ENCODE measurements at regions not wholly inside any gene's neighbourhood (a gene's known extent, or its start where the extent isn't known, plus 50 kb on each side); places are given as distances from the start of the nearest gene placed in this dataset.

DNA sequence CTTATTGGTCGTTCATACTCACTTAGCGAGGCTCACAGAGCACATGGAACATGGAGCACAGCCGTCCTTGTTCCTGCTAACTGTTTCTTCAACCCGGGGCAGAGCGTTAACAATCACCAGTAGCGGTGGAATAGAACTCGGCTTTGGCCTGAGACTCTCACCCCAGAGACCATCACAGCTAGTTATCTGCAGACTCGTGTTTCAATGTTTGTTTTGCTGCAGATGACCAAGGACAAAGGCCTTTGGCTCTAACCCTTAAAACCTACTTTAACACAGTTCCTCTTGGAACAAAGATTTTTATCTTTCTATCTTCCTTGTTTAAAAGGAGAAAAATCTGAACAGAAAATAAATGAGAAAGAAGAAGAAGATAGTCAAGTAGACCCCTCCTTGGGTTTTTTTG is 320.2 kb upstream of the UBE2E3 start:
- TF ChIP-seq, protein P1, sequence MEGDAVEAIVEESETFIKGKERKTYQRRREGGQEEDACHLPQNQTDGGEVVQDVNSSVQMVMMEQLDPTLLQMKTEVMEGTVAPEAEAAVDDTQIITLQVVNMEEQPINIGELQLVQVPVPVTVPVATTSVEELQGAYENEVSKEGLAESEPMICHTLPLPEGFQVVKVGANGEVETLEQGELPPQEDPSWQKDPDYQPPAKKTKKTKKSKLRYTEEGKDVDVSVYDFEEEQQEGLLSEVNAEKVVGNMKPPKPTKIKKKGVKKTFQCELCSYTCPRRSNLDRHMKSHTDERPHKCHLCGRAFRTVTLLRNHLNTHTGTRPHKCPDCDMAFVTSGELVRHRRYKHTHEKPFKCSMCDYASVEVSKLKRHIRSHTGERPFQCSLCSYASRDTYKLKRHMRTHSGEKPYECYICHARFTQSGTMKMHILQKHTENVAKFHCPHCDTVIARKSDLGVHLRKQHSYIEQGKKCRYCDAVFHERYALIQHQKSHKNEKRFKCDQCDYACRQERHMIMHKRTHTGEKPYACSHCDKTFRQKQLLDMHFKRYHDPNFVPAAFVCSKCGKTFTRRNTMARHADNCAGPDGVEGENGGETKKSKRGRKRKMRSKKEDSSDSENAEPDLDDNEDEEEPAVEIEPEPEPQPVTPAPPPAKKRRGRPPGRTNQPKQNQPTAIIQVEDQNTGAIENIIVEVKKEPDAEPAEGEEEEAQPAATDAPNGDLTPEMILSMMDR (IDR thresholded peaks at IDR 0.05; ENCODE audit: poor library complexity, severe bottlenecking): no peak
- TF ChIP-seq EZH2 (IDR thresholded peaks at IDR 0.05; ENCODE audit: borderline replicate concordance, insufficient read depth, low read length, poor library complexity, severe bottlenecking): no peak
- TF ChIP-seq EP300 (conservative IDR thresholded peaks at IDR 0.05; ENCODE audit: poor library complexity, severe bottlenecking): no peak
- TF ChIP-seq POLR2AphosphoS5 (IDR thresholded peaks at IDR 0.05): no peak
- TF ChIP-seq RAD21 (conservative IDR thresholded peaks at IDR 0.05): no peak
- TF ChIP-seq SMC3 (conservative IDR thresholded peaks at IDR 0.05; ENCODE audit: poor library complexity): no peak

All from neural cell (in vitro differentiated cells).